ENCODE measurements at regions not wholly inside any gene's neighbourhood (a gene's known extent, or its start where the extent isn't known, plus 50 kb on each side); places are given as distances from the start of the nearest gene placed in this dataset.
"Not testable (repeated sequence)": the region's sequence is repeated elsewhere in the genome, so short reads cannot be mapped to it uniquely, and the experiment has no call there.

DNA sequence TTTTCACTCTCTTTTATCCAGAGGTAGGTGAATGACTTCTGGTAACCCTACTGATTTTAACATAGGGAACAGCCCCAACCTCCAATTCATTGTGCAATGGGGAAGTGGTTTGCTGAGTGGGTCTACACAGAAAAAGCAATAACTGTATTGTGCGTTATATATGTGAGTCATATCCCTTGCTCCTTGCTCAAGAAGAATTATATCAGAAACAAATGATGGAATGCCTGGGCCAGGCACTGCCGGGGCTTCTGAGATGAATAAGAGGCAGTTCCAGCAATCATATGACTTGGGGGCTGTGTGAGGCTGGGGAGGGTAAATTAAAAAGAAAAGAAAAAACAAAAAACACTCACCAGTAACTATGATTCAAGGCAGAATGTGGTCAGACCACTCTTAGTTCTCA, 79.2 kb upstream of the ABCA1 start:
- TF ChIP-seq, protein P1, sequence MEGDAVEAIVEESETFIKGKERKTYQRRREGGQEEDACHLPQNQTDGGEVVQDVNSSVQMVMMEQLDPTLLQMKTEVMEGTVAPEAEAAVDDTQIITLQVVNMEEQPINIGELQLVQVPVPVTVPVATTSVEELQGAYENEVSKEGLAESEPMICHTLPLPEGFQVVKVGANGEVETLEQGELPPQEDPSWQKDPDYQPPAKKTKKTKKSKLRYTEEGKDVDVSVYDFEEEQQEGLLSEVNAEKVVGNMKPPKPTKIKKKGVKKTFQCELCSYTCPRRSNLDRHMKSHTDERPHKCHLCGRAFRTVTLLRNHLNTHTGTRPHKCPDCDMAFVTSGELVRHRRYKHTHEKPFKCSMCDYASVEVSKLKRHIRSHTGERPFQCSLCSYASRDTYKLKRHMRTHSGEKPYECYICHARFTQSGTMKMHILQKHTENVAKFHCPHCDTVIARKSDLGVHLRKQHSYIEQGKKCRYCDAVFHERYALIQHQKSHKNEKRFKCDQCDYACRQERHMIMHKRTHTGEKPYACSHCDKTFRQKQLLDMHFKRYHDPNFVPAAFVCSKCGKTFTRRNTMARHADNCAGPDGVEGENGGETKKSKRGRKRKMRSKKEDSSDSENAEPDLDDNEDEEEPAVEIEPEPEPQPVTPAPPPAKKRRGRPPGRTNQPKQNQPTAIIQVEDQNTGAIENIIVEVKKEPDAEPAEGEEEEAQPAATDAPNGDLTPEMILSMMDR (IDR thresholded peaks at IDR 0.05; ENCODE audit: extremely low read depth, insufficient read depth, missing control alignments): no peak
- DNase-seq (ENCODE audit: low spot score): no peak
- in situ Hi-C loops (cut with MboI; ENCODE audit: low pct_unique_long_range_greater_than_20kb, low sequenced_read_pairs, unreplicated experiment): no loop called here

DNA sequence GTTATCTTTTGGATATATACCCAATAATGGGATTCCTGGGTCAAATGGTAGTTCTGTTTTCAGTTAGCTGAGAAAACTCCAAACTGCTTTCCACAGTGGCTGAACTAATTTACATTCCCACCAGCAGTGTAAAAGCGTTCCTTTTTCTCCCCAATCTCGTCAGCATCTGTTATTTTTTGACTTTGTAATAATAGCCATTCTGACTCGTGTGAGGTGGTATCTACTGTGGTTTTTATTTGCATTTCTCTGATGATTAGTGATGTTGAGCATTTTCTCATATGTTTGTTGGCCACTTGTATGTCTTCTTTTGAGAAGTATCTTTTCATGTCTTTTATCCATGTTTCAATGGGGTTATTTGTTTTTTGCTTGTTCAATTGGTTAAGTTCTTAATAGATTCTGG, 82.1 kb upstream of the ABCA1 start:
- DNase-seq (ENCODE audit: low spot score); in situ Hi-C loops (cut with MboI; ENCODE audit: low pct_unique_long_range_greater_than_20kb, low sequenced_read_pairs, unreplicated experiment): not testable (repeated sequence)

DNA sequence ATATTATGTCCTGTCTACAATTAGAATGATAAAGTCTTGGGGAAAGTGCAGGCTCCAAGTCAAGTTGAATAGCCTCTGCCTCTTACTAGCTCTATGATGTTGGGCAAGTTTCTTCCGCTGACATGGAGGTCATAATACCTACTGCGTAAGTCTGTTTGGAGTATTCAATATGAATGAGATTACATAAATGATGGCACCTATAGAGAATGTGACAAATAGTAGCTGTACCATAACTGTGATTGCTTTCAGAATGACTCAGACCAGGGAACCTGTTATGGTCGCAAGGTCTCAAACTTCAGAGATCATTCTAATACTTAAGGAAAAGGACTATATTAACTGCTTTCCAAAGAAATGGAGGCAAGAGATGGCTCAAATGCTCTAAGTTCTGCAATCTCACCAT, 94.0 kb upstream of the ABCA1 start:
- TF ChIP-seq, protein P1 (IDR thresholded peaks at IDR 0.05; ENCODE audit: extremely low read depth, insufficient read depth, missing control alignments): no peak
- in situ Hi-C loops (cut with MboI; ENCODE audit: low pct_unique_long_range_greater_than_20kb, low sequenced_read_pairs, unreplicated experiment): no loop called here
- no peak for DNase-seq (ENCODE audit: low spot score)

DNA sequence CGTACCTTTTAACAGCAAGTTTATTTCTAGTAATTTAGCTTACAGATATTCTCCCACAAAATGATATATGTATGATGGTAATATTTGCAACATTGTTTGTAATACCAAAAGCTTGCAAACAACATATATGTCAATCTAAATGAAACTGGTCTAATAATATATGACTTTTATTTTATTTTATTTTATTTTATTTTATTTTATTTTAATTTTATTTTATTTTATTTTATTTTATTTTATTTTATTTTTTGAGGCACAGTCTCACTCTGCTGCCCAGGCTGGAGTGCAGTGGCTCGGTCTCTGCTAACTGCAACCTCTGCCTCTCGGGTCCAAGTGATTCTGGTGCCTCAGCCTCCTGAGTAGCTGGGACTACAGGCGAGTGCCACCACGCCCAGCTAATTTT, 94.6 kb upstream of the ABCA1 start:
- in situ Hi-C loops (cut with MboI; ENCODE audit: low pct_unique_long_range_greater_than_20kb, low sequenced_read_pairs, unreplicated experiment); DNase-seq (ENCODE audit: low spot score): not testable (repeated sequence)

DNA sequence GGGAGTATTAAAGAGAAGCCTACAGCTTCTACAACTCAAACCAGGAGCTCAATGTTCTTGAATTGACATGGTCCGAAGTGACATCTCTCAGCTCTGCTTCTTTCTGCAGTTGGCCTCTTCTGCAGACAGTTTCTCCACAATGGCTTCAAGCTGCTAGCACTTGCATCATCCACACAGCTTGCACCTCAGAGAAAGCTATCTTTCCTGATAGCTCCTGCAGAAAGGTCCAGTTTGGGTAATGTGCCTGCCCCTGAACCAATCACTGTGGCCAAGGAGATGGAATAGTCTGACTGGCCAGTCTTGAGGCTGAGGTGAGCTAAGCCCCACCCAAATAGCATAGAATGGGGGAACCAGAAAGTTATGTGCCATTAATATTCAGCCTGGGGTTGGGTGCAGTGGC, 95.8 kb upstream of the ABCA1 start:
- TF ChIP-seq, protein P1 (IDR thresholded peaks at IDR 0.05; ENCODE audit: extremely low read depth, insufficient read depth, missing control alignments): no peak
- DNase-seq (ENCODE audit: low spot score): no peak
- in situ Hi-C loops (cut with MboI; ENCODE audit: low pct_unique_long_range_greater_than_20kb, low sequenced_read_pairs, unreplicated experiment): no loop called here

DNA sequence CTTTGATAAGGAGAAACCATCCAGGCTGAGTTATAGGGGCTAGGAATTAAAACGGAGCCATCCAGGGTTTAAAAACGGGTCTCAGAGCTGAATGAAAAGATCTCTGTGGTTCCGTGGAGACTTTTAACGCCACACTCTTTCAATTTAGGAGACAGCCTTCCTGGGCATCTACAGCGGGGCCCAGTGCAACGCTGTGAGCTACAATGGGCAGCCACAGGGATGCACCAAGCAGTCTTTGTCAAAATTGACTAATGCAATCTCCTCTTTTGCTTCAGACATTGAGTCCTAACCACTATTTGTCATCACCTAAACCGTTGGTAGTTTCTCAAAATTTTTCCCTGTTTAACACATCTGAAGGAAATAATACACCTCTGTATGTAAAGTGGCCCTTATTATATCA, 96.6 kb upstream of the ABCA1 start:
- no peak for DNase-seq (ENCODE audit: low spot score)
- TF ChIP-seq, protein P1 (IDR thresholded peaks at IDR 0.05; ENCODE audit: extremely low read depth, insufficient read depth, missing control alignments): no peak
- in situ Hi-C loops (cut with MboI; ENCODE audit: low pct_unique_long_range_greater_than_20kb, low sequenced_read_pairs, unreplicated experiment): no loop called here

DNA sequence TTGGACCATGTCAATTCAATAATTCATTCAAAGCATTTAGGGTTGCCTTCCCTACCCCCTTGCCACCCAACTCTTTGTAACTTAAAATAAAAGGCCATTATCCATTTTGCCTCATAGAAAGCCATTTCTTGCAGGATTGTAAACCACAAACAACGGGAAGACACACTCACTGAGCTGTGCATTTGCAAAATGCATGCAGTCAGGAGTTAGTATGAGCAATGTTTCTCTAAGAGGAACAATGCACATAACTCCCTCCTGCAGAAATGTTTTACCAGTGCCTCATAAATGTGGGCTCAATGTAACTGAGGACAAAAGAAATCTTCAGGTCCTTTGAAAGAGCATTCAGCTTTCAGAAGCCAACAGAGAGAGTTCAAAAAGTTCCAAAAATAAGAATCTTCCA, 98.5 kb upstream of the ABCA1 start:
- TF ChIP-seq, protein P1 (IDR thresholded peaks at IDR 0.05; ENCODE audit: extremely low read depth, insufficient read depth, missing control alignments): no peak
- DNase-seq (ENCODE audit: low spot score): no peak
- in situ Hi-C loops (cut with MboI; ENCODE audit: low pct_unique_long_range_greater_than_20kb, low sequenced_read_pairs, unreplicated experiment): no loop called here

DNA sequence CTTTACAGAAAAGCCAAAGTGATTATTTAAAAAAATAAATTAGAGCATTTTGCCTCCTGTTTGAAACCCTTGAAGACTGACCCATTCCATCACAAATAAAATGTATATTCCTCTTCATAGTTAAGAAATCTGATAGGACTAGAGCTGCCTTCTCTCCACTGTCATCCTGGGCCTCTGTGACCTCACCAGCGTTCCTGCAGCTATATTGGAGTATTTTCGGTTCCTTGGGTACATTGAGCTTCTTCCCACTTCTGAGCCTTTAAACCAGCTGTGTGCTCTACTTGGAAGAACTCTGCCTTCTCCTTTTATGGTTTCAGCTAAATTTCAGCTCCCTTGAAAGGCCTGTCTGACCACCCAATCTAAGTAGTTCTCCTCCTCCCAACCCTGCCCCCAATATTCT, 99.1 kb upstream of the ABCA1 start:
- DNase-seq (ENCODE audit: low spot score): no peak
- TF ChIP-seq, protein P1 (IDR thresholded peaks at IDR 0.05; ENCODE audit: extremely low read depth, insufficient read depth, missing control alignments): no peak
- in situ Hi-C loops (cut with MboI; ENCODE audit: low pct_unique_long_range_greater_than_20kb, low sequenced_read_pairs, unreplicated experiment): no loop called here
